HEK293 (cell line): ENCODE measurements at regions not wholly inside any gene's neighbourhood (a gene's known extent, or its start where the extent isn't known, plus 50 kb on each side); places are given as distances from the start of the nearest gene placed in this dataset.

Experiments used
- CTCF ChIA-PET: fragments of 350-600 bp; formaldehyde crosslinking; extraction: SDS; loops from one replicate; lab custom pipeline; 2021; ENCODE audit warnings: antibody characterized with exemption; lab: Yijun Ruan, JAX
- POLR2A ChIA-PET: fragments of 300-600 bp; formaldehyde crosslinking; extraction: SDS; loops from one replicate; lab custom pipeline; 2020; ENCODE audit warnings: antibody characterized with exemption, inconsistent platforms; lab: Yijun Ruan, JAX
- H3K27ac ChIP-seq: fragments of 200-500 bp; sonication (Bioruptor generic); 2 replicates; pipeline ENCODE4 v1.5.1; 2014; ENCODE audit warnings: low read depth, low read length, control low read depth, inconsistent platforms; ENCODE audit errors: extremely low read depth
- H3K36me3 ChIP-seq, 2 experiments: fragments of 200-500 bp in 1 of 2; sonication (Bioruptor generic) in 1 of 2; 1 replicate in 1 of 2; 2 replicates in 1 of 2; pipeline ENCODE4 v1.5.1; 2014 to 2017; ENCODE audit warnings: inconsistent platforms in 2 of 2, low read length in 2 of 2; ENCODE audit not compliant: control insufficient read depth in 2 of 2, insufficient read depth in 1 of 2
- H3K4me1 ChIP-seq: fragments of 200-500 bp; sonication (Bioruptor generic); 2 replicates; pipeline ENCODE4 v1.5.1; 2014; ENCODE audit warnings: mild to moderate bottlenecking, low read length, inconsistent platforms; ENCODE audit not compliant: control insufficient read depth, insufficient read depth
- H3K4me3 ChIP-seq: 2 replicates; pipeline ENCODE4 v1.5.1; 2011; ENCODE audit warnings: low read depth, mild to moderate bottlenecking, control low read depth, low read length, moderate library complexity
- H3K9me3 ChIP-seq: fragments of 200-500 bp; sonication (Bioruptor generic); 2 replicates; pipeline ENCODE4 v1.5.1; 2014; ENCODE audit warnings: low read depth, low read length, inconsistent platforms; ENCODE audit not compliant: control insufficient read depth, insufficient read depth
- AEBP2 ChIP-seq: fragments of 450-650 bp; formaldehyde crosslinking; IDR thresholded peaks from 2 replicates; pipeline ENCODE4 v1.5.1; 2016; ENCODE audit warnings: missing biosample characterization, missing genetic modification characterization, borderline replicate concordance
- ATF2 ChIP-seq: fragments of 450-650 bp; formaldehyde crosslinking; IDR thresholded peaks from 2 replicates; pipeline ENCODE4 v1.5.1; 2016; ENCODE audit warnings: missing biosample characterization, missing genetic modification characterization, low read depth
- BCL6B ChIP-seq: fragments of 450-650 bp; formaldehyde crosslinking; IDR thresholded peaks from 2 replicates; pipeline ENCODE4 v1.5.1; 2017; ENCODE audit warnings: missing biosample characterization, missing genetic modification characterization
- EGR2 ChIP-seq: fragments of 450-650 bp; formaldehyde crosslinking; IDR thresholded peaks from 2 replicates; pipeline ENCODE4 v1.5.1; 2016; ENCODE audit warnings: low read depth, missing biosample characterization, missing genetic modification characterization
- KLF1 ChIP-seq: fragments of 450-650 bp; formaldehyde crosslinking; IDR thresholded peaks from 2 replicates; pipeline ENCODE4 v1.5.1; 2016; ENCODE audit warnings: missing biosample characterization, missing genetic modification characterization
- MEIS1 ChIP-seq: sonication (generic); formaldehyde crosslinking; IDR thresholded peaks from 2 replicates; pipeline ENCODE4 v1.8.1; 2022; ENCODE audit warnings: missing genetic modification reagents, mild to moderate bottlenecking, borderline replicate concordance
- PRDM4 ChIP-seq: fragments of 450-650 bp; formaldehyde crosslinking; IDR thresholded peaks from 2 replicates; pipeline ENCODE4 v1.5.1; 2017; ENCODE audit warnings: missing biosample characterization, missing genetic modification characterization
- REPIN1 ChIP-seq: fragments of 450-650 bp; formaldehyde crosslinking; IDR thresholded peaks from 2 replicates; pipeline ENCODE4 v1.5.1; 2017; ENCODE audit warnings: missing biosample characterization, missing genetic modification characterization, low read depth
- SP3 ChIP-seq: fragments of 450-650 bp; formaldehyde crosslinking; IDR thresholded peaks from 2 replicates; pipeline ENCODE4 v1.5.1; 2016; ENCODE audit warnings: missing biosample characterization, missing genetic modification characterization
- ZEB2 ChIP-seq: fragments of 450-650 bp; formaldehyde crosslinking; IDR thresholded peaks from 2 replicates; pipeline ENCODE4 v1.5.1; 2016; ENCODE audit warnings: missing biosample characterization, missing genetic modification characterization
- ZFHX2 ChIP-seq: fragments of 450-650 bp; formaldehyde crosslinking; conservative IDR thresholded peaks from 2 replicates; pipeline ENCODE4 v1.5.1; 2016; ENCODE audit warnings: missing biosample characterization, missing genetic modification characterization
- ZFP3 ChIP-seq: fragments of 450-650 bp; formaldehyde crosslinking; IDR thresholded peaks from 2 replicates; pipeline ENCODE4 v1.5.1; 2016; ENCODE audit warnings: low read depth, missing biosample characterization, missing genetic modification characterization
- ZFP69B ChIP-seq: fragments of 450-650 bp; formaldehyde crosslinking; IDR thresholded peaks from 2 replicates; pipeline ENCODE4 v1.5.1; 2016; ENCODE audit warnings: missing biosample characterization, missing genetic modification characterization
- ZNF202 ChIP-seq: fragments of 450-650 bp; formaldehyde crosslinking; IDR thresholded peaks from 2 replicates; pipeline ENCODE4 v1.5.1; 2016; ENCODE audit warnings: missing biosample characterization, missing genetic modification characterization, borderline replicate concordance
- ZNF23 ChIP-seq: fragments of 450-650 bp; formaldehyde crosslinking; IDR thresholded peaks from 2 replicates; pipeline ENCODE4 v1.5.1; 2016; ENCODE audit warnings: missing biosample characterization, missing genetic modification characterization, borderline replicate concordance
- ZNF354C ChIP-seq: fragments of 450-650 bp; formaldehyde crosslinking; IDR thresholded peaks from 2 replicates; pipeline ENCODE4 v1.5.1; 2016; ENCODE audit warnings: missing biosample characterization, missing genetic modification characterization, low read depth, borderline replicate concordance
- ZNF510 ChIP-seq: fragments of 450-650 bp; formaldehyde crosslinking; IDR thresholded peaks from 2 replicates; pipeline ENCODE4 v1.5.1; 2018; ENCODE audit warnings: mild to moderate bottlenecking, missing genetic modification characterization, missing biosample characterization; ENCODE audit not compliant: insufficient replicate concordance
- ZNF624 ChIP-seq: fragments of 450-650 bp; formaldehyde crosslinking; IDR thresholded peaks from 2 replicates; pipeline ENCODE4 v1.5.1; 2017; ENCODE audit warnings: missing biosample characterization, missing genetic modification characterization
- ZSCAN18 ChIP-seq: fragments of 450-650 bp; formaldehyde crosslinking; IDR thresholded peaks from 2 replicates; pipeline ENCODE4 v1.5.1; 2016; ENCODE audit warnings: missing biosample characterization, missing genetic modification characterization
- ZSCAN23 ChIP-seq: fragments of 450-650 bp; formaldehyde crosslinking; IDR thresholded peaks from 2 replicates; pipeline ENCODE4 v1.5.1; 2016; ENCODE audit warnings: missing biosample characterization, missing genetic modification characterization
- ZSCAN30 ChIP-seq: fragments of 450-650 bp; IDR thresholded peaks from 2 replicates; pipeline ENCODE4 v1.5.1; 2018; ENCODE audit warnings: missing biosample characterization, mild to moderate bottlenecking, missing genetic modification characterization, moderate library complexity

GRCh38 chr2:121081701-121082100 is 203.3 kb downstream of the TFCP2L1 start (continued):
- TF ChIP-seq REPIN1 (tag by site-specific recombination) = no peak

GRCh38 chr2:121082191-121082590 is 202.8 kb downstream of the TFCP2L1 start:
- TF ChIP-seq ZEB2 (tag by site-specific recombination) (no peak), ZNF354C (tag by site-specific recombination) (no peak), ZSCAN18 (tag by site-specific recombination) (no peak), ZNF23 (tag by site-specific recombination) (no peak), PRDM4 (tag by site-specific recombination) (no peak), SP3 (no peak), ZNF202 (no peak), ZSCAN30 (tag by site-specific recombination) (no peak)
- Histone ChIP-seq H3K9me3 (no peaks in the 10 kb centered on the region), H3K4me1 (no peaks in the 10 kb centered on the region), H3K4me3 (no peak overlapping the region), H3K27ac (no peak overlapping the region), H3K36me3 (no peaks in the 10 kb centered on the region)
- CTCF ChIA-PET = interaction anchor here (0.6 to 9.1 kb wide), 9 partner anchors 8 to 689 kb away, joined by 3 to 172 read pairs (median 3); no protein-coding TSS in a partner anchor
- POLR2A ChIA-PET = no interaction called here

- ChIA-PET CTCF (interaction anchor here (0.6 to 4.6 kb wide), 14 partner anchors 8 to 1740 kb away, joined by 3 to 38 read pairs (median 4); no protein-coding TSS in a partner anchor), POLR2A (interaction anchor here (0.5 to 0.6 kb wide), 2 partner anchors 287 to 565 kb away, joined by 3 to 6 read pairs; partner anchors contain the start of gene CLASP1)
- H3K27ac ChIP-seq = no peak overlapping the region
- no peaks in the 10 kb centered on the region for H3K4me1 ChIP-seq
- H3K4me3 ChIP-seq = no peak overlapping the region
- TF ChIP-seq ATF2 (tag by site-specific recombination) (no peak), ZFHX2 (tag by site-specific recombination) (peak; percentile 15; the same call in 1 of the 2 replicates), EGR2 (tag by site-specific recombination) (peak; percentile 34; the same call in 1 of the 2 replicates)
- H3K36me3 ChIP-seq = no peaks in the 10 kb centered on the region
- no peaks in the 10 kb centered on the region for H3K9me3 ChIP-seq
Observed at GRCh38 chr2:121084130-121084680, 200.8 kb downstream of the TFCP2L1 start.

GRCh38 chr2:121085801-121086200 is 199.2 kb downstream of the TFCP2L1 start:
- Histone ChIP-seq H3K36me3 (no peaks in the 10 kb centered on the region), H3K4me3 (no peak overlapping the region), H3K9me3 (no peaks in the 10 kb centered on the region), H3K4me1 (no peaks in the 10 kb centered on the region), H3K27ac (no peak overlapping the region)
- ChIA-PET CTCF (interaction anchor here (0.7 to 4.6 kb wide), 16 partner anchors 10 to 662 kb away, joined by 3 to 38 read pairs (median 4); no protein-coding TSS in a partner anchor), POLR2A (no interaction called here)
- TF ChIP-seq KLF1 (tag by site-specific recombination) (no peak), AEBP2 (tag by site-specific recombination) (no peak), ZSCAN23 (no peak), EGR2 (tag by site-specific recombination) (no peak), BCL6B (tag by site-specific recombination) (no peak), MEIS1 (CRISPR knock-in tag) (no peak), ZFP69B (tag by site-specific recombination) (no peak), ZFP3 (no peak), ZNF624 (tag by site-specific recombination) (no peak), ZNF510 (tag by site-specific recombination) (no peak)
